ENCODE measurements at regions not wholly inside any gene's neighbourhood (a gene's known extent, or its start where the extent isn't known, plus 50 kb on each side); places are given as distances from the start of the nearest gene placed in this dataset.
"Not testable (repeated sequence)": the region's sequence is repeated elsewhere in the genome, so short reads cannot be mapped to it uniquely, and the experiment has no call there.

- DNase-seq: no peak
Measured at GRCh38 chr7:138325434-138325833, 134.6 kb upstream of the TRIM24 start.

- DNase-seq: no peak
Measured at GRCh38 chr7:138328215-138328614, 131.8 kb upstream of the TRIM24 start.

- not testable (repeated sequence) for DNase-seq
Measured at GRCh38 chr7:138332850-138333249, 127.2 kb upstream of the TRIM24 start.

- peak; percentile 76 for DNase-seq
Measured at GRCh38 chr7:138338361-138338760, 121.7 kb upstream of the TRIM24 start.

GRCh38 chr7:138339229-138339628 lies 120.8 kb upstream of the TRIM24 start:
- DNase-seq: peak; percentile 50

- no peak for DNase-seq
Measured at GRCh38 chr7:138342990-138343389, 117.1 kb upstream of the TRIM24 start.

GRCh38 chr7:138345567-138345966 lies 114.5 kb upstream of the TRIM24 start:
- peak; percentile 85 for DNase-seq

- no peak for DNase-seq
Measured at GRCh38 chr7:138346975-138347374, 113.1 kb upstream of the TRIM24 start.

GRCh38 chr7:138349841-138350700 lies 110.0 kb upstream of the TRIM24 start:
- no peak for DNase-seq

GRCh38 chr7:138350701-138351357 lies 109.2 kb upstream of the TRIM24 start:
- DNase-seq: no peak

- no peak for DNase-seq
Measured at GRCh38 chr7:138352570-138353461, 107.2 kb upstream of the TRIM24 start.

- DNase-seq: no peak
Measured at GRCh38 chr7:138354066-138354465, 106.0 kb upstream of the TRIM24 start.

- no peak for DNase-seq
Measured at GRCh38 chr7:138355254-138355653, 104.8 kb upstream of the TRIM24 start.

- DNase-seq: no peak
Measured at GRCh38 chr7:138358850-138359341, 101.2 kb upstream of the TRIM24 start.

GRCh38 chr7:138359870-138360559 lies 100.0 kb upstream of the TRIM24 start:
- no peak for DNase-seq

- DNase-seq: no peak
Measured at GRCh38 chr7:138363721-138364120, 96.3 kb upstream of the TRIM24 start.

GRCh38 chr7:138366137-138366536 lies 93.9 kb upstream of the TRIM24 start:
- not testable (repeated sequence) for DNase-seq

- DNase-seq: not testable (repeated sequence)
Measured at GRCh38 chr7:138366676-138367075, 93.4 kb upstream of the TRIM24 start.

GRCh38 chr7:138369797-138370196 lies 90.3 kb upstream of the TRIM24 start:
- no peak for DNase-seq

- DNase-seq: no peak
Measured at GRCh38 chr7:138370956-138371355, 89.1 kb upstream of the TRIM24 start.

GRCh38 chr7:138374119-138374693 lies 85.9 kb upstream of the TRIM24 start:
- DNase-seq: no peak

- DNase-seq: no peak
Measured at GRCh38 chr7:138377306-138377705, 82.8 kb upstream of the TRIM24 start.

Data from NCI-H2171 treated with DMSO at 0.1 percent for 48 hours (cell line).